Uterus (tissue), 3 donors: ENCODE measurements at regions not wholly inside any gene's neighbourhood (a gene's known extent, or its start where the extent isn't known, plus 50 kb on each side); places are given as distances from the start of the nearest gene placed in this dataset.

Source experiments
- DNase-seq, 2 donors: peaks; one replicate each; pipeline ENCODE4 v3.0.0-alpha.2; 2019 to 2020
- H3K27ac ChIP-seq, 2 donors: fragments of 200-600 bp; sonication (generic); 1 replicate in 1 of 2; 2 replicates in 1 of 2; pipeline ENCODE4 v1.5.1; 2016 to 2018
- H3K27me3 ChIP-seq, 2 donors: fragments of 200-600 bp; sonication (generic); one replicate each; pipeline ENCODE4 v1.5.1; 2018 to 2019; ENCODE audit warnings: control low read depth in 1 of 2
- H3K36me3 ChIP-seq, 2 donors: fragments of 200-600 bp; sonication (generic); one replicate each; pipeline ENCODE4 v1.5.1; 2019; ENCODE audit warnings: control low read depth in 1 of 2
- H3K4me1 ChIP-seq, 2 donors: fragments of 200-600 bp; sonication (generic); one replicate each; pipeline ENCODE4 v1.5.1; 2018 to 2019; ENCODE audit warnings: control low read depth in 1 of 2
- H3K4me3 ChIP-seq, 2 donors: fragments of 200-600 bp; sonication (generic); 1 replicate in 1 of 2; 2 replicates in 1 of 2; pipeline ENCODE4 v1.5.1; 2018 to 2019; ENCODE audit warnings: mild to moderate bottlenecking in 1 of 2
- H3K9me3 ChIP-seq, 2 donors: fragments of 200-600 bp; sonication (generic); one replicate each; pipeline ENCODE4 v1.5.1; 2019; ENCODE audit warnings: control low read depth in 1 of 2
- POLR2A ChIP-seq, 2 donors: fragments of 450-650 bp; IDR thresholded peaks; one replicate each; pipeline ENCODE4 v1.6.1; 2016; ENCODE audit warnings: antibody characterized with exemption in 2 of 2, mild to moderate bottlenecking in 1 of 2, moderate library complexity in 1 of 2
- intact Hi-C: fragments of 100-400 bp; cut with DNase I; formaldehyde crosslinking; loops from one replicate; pipeline ENCODE4 v1.15.1; 2023; ENCODE audit warnings: low total_unique reads
- TF ChIP-seq, protein P1 (sequence below), 4 experiments: fragments of 200-600 bp in 2 of 4; fragments of 450-650 bp in 2 of 4; sonication (generic) in 2 of 4; IDR thresholded peaks; one replicate each; pipeline ENCODE4 v1.5.1; 2016 to 2019; ENCODE audit warnings: antibody characterized with exemption in 4 of 4, mild to moderate bottlenecking in 2 of 4, moderate library complexity in 1 of 4
- donor health status: DM: yes; HTN: yes; CAD: no.

DNA sequence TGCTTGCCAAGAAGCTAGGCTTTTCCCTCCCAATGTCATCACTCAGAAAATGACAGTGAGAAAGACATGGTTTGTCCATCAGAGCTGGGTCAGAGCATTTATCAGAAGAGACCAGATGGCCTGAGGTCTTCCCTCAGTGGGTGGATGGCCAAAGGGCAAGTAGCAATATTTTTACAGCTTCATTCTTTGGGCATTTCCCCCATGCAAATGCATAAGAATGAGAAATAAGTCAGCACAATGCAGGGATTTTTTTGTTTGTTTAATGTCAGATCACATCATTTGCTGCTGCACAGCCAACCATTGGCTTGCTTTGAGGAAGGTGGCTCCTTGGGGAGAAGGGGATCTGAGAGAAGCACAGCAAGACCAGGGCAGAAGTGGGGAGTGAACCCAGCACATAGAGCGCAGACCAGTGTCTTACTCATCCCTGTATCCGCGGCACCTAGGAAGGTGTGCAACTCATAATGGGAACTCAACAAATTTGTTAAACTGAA is 209.6 kb downstream of the SEMA6A start:
- intact Hi-C loops = no loop called here
- Histone ChIP-seq H3K4me1 (no peaks in the 10 kb centered on the region), H3K27me3 (no peaks in the 10 kb centered on the region), H3K9me3 (no peaks in the 10 kb centered on the region), H3K36me3 (no peaks in the 10 kb centered on the region), H3K27ac (no peak overlapping the region), H3K4me3 (no peak overlapping the region)
- TF ChIP-seq, protein P1, sequence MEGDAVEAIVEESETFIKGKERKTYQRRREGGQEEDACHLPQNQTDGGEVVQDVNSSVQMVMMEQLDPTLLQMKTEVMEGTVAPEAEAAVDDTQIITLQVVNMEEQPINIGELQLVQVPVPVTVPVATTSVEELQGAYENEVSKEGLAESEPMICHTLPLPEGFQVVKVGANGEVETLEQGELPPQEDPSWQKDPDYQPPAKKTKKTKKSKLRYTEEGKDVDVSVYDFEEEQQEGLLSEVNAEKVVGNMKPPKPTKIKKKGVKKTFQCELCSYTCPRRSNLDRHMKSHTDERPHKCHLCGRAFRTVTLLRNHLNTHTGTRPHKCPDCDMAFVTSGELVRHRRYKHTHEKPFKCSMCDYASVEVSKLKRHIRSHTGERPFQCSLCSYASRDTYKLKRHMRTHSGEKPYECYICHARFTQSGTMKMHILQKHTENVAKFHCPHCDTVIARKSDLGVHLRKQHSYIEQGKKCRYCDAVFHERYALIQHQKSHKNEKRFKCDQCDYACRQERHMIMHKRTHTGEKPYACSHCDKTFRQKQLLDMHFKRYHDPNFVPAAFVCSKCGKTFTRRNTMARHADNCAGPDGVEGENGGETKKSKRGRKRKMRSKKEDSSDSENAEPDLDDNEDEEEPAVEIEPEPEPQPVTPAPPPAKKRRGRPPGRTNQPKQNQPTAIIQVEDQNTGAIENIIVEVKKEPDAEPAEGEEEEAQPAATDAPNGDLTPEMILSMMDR (IDR thresholded peaks at IDR 0.05) = no peak
- no peak for TF ChIP-seq POLR2A (IDR thresholded peaks at IDR 0.05)
- no peak for DNase-seq

DNA sequence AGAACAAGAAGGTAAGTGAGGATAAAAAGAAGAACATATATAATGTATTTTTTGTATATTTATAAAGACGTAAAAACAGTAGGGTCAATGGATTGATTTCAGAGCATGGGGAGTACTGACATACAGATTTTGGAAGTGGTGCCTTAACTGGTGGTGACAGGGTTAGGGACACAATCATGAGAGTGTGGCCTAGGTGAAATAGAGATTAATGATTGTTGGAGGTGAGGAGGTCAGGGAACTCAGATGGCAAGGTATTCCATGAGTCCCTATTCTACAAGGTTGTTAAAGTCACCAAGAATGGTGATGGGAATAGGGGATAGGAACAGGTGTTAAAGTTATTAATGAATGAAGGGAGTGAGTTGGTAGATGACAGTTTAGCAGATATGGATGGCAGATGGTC is 210.8 kb downstream of the SEMA6A start:
- Histone ChIP-seq H3K4me1 (no peaks in the 10 kb centered on the region), H3K36me3 (no peaks in the 10 kb centered on the region), H3K27ac (no peak overlapping the region), H3K4me3 (no peak overlapping the region), H3K9me3 (no peaks in the 10 kb centered on the region), H3K27me3 (no peaks in the 10 kb centered on the region)
- intact Hi-C loops = no loop called here
- no peak for TF ChIP-seq POLR2A (IDR thresholded peaks at IDR 0.05)
- TF ChIP-seq, protein P1 (IDR thresholded peaks at IDR 0.05) = no peak
- no peak for DNase-seq

GRCh38 chr5:116361979-116362577 is 212.5 kb downstream of the SEMA6A start:
- no peaks in the 10 kb centered on the region for H3K9me3 ChIP-seq
- H3K27me3 ChIP-seq = no peaks in the 10 kb centered on the region
- no peak for DNase-seq
- no peak overlapping the region for H3K27ac ChIP-seq
- H3K36me3 ChIP-seq = no peaks in the 10 kb centered on the region
- H3K4me3 ChIP-seq = peak overlapping the region in 1 of 2 donors; percentile 17
- intact Hi-C loops = no loop called here
- no peak for TF ChIP-seq POLR2A (IDR thresholded peaks at IDR 0.05)
- TF ChIP-seq, protein P1 (IDR thresholded peaks at IDR 0.05) = no peak
- H3K4me1 ChIP-seq = no peaks in the 10 kb centered on the region

GRCh38 chr5:116361171-116361967 is 213.3 kb downstream of the SEMA6A start:
- Histone ChIP-seq H3K9me3 (no peaks in the 10 kb centered on the region), H3K4me1 (no peaks in the 10 kb centered on the region), H3K4me3 (peak overlapping the region; percentile 10 to 17), H3K27me3 (no peaks in the 10 kb centered on the region), H3K36me3 (no peaks in the 10 kb centered on the region), H3K27ac (no peak overlapping the region)
- no peak for TF ChIP-seq POLR2A (IDR thresholded peaks at IDR 0.05)
- TF ChIP-seq, protein P1 (IDR thresholded peaks at IDR 0.05) = peak in 1 of 4 experiments; percentile 25
- intact Hi-C loops = no loop called here
- peak in 1 of 2 donors; percentile 30 for DNase-seq
